ENCODE measurements at regions not wholly inside any gene's neighbourhood (a gene's known extent, or its start where the extent isn't known, plus 50 kb on each side); places are given as distances from the start of the nearest gene placed in this dataset.

- H3K9ac ChIP-seq (replicated peaks; ENCODE audit: extremely low read depth, insufficient read depth, low read length), result no peak overlapping the region
- ChIA-PET CTCF (no interaction called here), POLR2A (no interaction called here)
- no peak overlapping the region for H3K4me2 ChIP-seq (ENCODE audit: insufficient read depth, low read length)
- H3K27me3 ChIP-seq (ENCODE audit: control insufficient read depth in 2 of 2, insufficient read depth in 2 of 2, low read length in 2 of 2), result no peaks in the 10 kb centered on the region
- H3K4me3 ChIP-seq (replicated peaks in 1 of 3; ENCODE audit: insufficient read depth in 1 of 3, low read depth in 1 of 3, low read length in 3 of 3), result no peak overlapping the region
- intact Hi-C loops (cut with micrococcal nuclease), result no loop called here
- H3K9me1 ChIP-seq (replicated peaks; ENCODE audit: control insufficient read depth, extremely low read depth, insufficient read depth, low read length), result no peaks in the 10 kb centered on the region
- dilution Hi-C loops (cut with MboI; ENCODE audit: extremely low pct_ligation_motif_present, low sequenced_read_pairs), result no loop called here
- H3K4me1 ChIP-seq (ENCODE audit: control insufficient read depth, extremely low read depth, insufficient read depth, low read length), result no peaks in the 10 kb centered on the region
- H2AFZ ChIP-seq (ENCODE audit: low read depth, low read length), result no peak overlapping the region
- TF ChIP-seq CTCF (IDR thresholded peaks at IDR 0.05; ENCODE audit: extremely low read depth in 1 of 2, insufficient read depth in 1 of 2, low read depth in 1 of 2, low read length in 2 of 2) (no peak), MAX (IDR thresholded peaks at IDR 0.05; ENCODE audit: insufficient read depth, insufficient read length) (no peak), JUN (IDR thresholded peaks at IDR 0.05; ENCODE audit: borderline replicate concordance, insufficient read depth, insufficient read length, low read depth) (no peak)
- no peaks in the 10 kb centered on the region for H4K20me1 ChIP-seq (replicated peaks; ENCODE audit: control insufficient read depth, extremely low read depth, insufficient read depth, low read length)
- no peaks in the 10 kb centered on the region for H3K36me3 ChIP-seq (ENCODE audit: control insufficient read depth in 2 of 2, extremely low read depth in 1 of 2, insufficient read depth in 2 of 2, low read length in 2 of 2)
- BruUV-seq (replicated peaks), result no TSS peak
- no peaks in the 10 kb centered on the region for H3K79me2 ChIP-seq (ENCODE audit: control insufficient read depth, insufficient read depth, low read length)
- FAIRE-seq (no peak), DNase-seq (ENCODE audit: low read depth, low spot score) (no peak)
- no peak overlapping the region for H3K27ac ChIP-seq (ENCODE audit: insufficient read depth, low read depth, low read length)
- peaks cover 2% of the 10 kb centered on the region for H3K9me3 ChIP-seq (replicated peaks; ENCODE audit: control insufficient read depth, insufficient read depth, low read length)
Measured at GRCh38 chr17:52390422-52390821, 231.9 kb upstream of the CA10 start.

- BruUV-seq (replicated peaks), result no TSS peak
Measured at GRCh38 chr17:52389632-52390031, 231.1 kb upstream of the CA10 start.

More at GRCh38 chr17:52389632-52390031, 231.1 kb upstream of the CA10 start:
- TF ChIP-seq MAX (IDR thresholded peaks at IDR 0.05; ENCODE audit: insufficient read depth, insufficient read length), result no peak
- H3K9ac ChIP-seq (replicated peaks; ENCODE audit: extremely low read depth, insufficient read depth, low read length), result no peak overlapping the region
- H3K9me3 ChIP-seq (replicated peaks; ENCODE audit: control insufficient read depth, insufficient read depth, low read length), result peaks cover 2% of the 10 kb centered on the region
- H3K36me3 ChIP-seq (ENCODE audit: control insufficient read depth in 2 of 2, extremely low read depth in 1 of 2, insufficient read depth in 2 of 2, low read length in 2 of 2), result no peaks in the 10 kb centered on the region
- H3K9me1 ChIP-seq (replicated peaks; ENCODE audit: control insufficient read depth, extremely low read depth, insufficient read depth, low read length), result no peaks in the 10 kb centered on the region
- H3K79me2 ChIP-seq (ENCODE audit: control insufficient read depth, insufficient read depth, low read length), result no peaks in the 10 kb centered on the region
- H3K4me1 ChIP-seq (ENCODE audit: control insufficient read depth, extremely low read depth, insufficient read depth, low read length), result no peaks in the 10 kb centered on the region
- no peaks in the 10 kb centered on the region for H4K20me1 ChIP-seq (replicated peaks; ENCODE audit: control insufficient read depth, extremely low read depth, insufficient read depth, low read length)
- H3K4me3 ChIP-seq (replicated peaks in 1 of 3; ENCODE audit: insufficient read depth in 1 of 3, low read depth in 1 of 3, low read length in 3 of 3), result no peak overlapping the region
- intact Hi-C loops (cut with micrococcal nuclease), result no loop called here
- POLR2A ChIA-PET, result no interaction called here
- no peak overlapping the region for H2AFZ ChIP-seq (ENCODE audit: low read depth, low read length)
- CTCF ChIA-PET, result no interaction called here
- no peak for DNase-seq (ENCODE audit: low read depth, low spot score)
- FAIRE-seq, result no peak
- no peak overlapping the region for H3K4me2 ChIP-seq (ENCODE audit: insufficient read depth, low read length)
- no peak overlapping the region for H3K27ac ChIP-seq (ENCODE audit: insufficient read depth, low read depth, low read length)
- H3K27me3 ChIP-seq (ENCODE audit: control insufficient read depth in 2 of 2, insufficient read depth in 2 of 2, low read length in 2 of 2), result no peaks in the 10 kb centered on the region
- dilution Hi-C loops (cut with MboI; ENCODE audit: extremely low pct_ligation_motif_present, low sequenced_read_pairs), result no loop called here
